SJSA1 (cell line): ENCODE measurements at regions not wholly inside any gene's neighbourhood (a gene's known extent, or its start where the extent isn't known, plus 50 kb on each side); places are given as distances from the start of the nearest gene placed in this dataset.

Experiments used
- DNase-seq, 2 experiments: peaks; one replicate each; pipeline ENCODE4 v3.0.0-alpha.2; 2015 to 2020; ENCODE audit warnings: low spot score in 2 of 2, low read depth in 1 of 2
- H3K27ac ChIP-seq: fragments of 250-450 bp; sonication (Bioruptor Pico); 2 replicates; pipeline ENCODE4 v1.5.1; 2020; ENCODE audit warnings: mild to moderate bottlenecking, moderate library complexity
- H3K27me3 ChIP-seq: fragments of 250-450 bp; sonication (Bioruptor Pico); replicated peaks from 2 replicates; pipeline ENCODE4 v1.5.1; 2020; ENCODE audit warnings: mild to moderate bottlenecking, moderate library complexity
- H3K36me3 ChIP-seq: fragments of 250-450 bp; sonication (Bioruptor Pico); 2 replicates; pipeline ENCODE4 v1.5.1; 2020; ENCODE audit warnings: mild to moderate bottlenecking
- H3K4me1 ChIP-seq: fragments of 250-450 bp; sonication (Bioruptor Pico); replicated peaks from 2 replicates; pipeline ENCODE4 v1.6.1; 2021; ENCODE audit warnings: mild to moderate bottlenecking
- H3K4me3 ChIP-seq: fragments of 250-450 bp; sonication (Bioruptor Pico); 2 replicates; pipeline ENCODE4 v1.5.1; 2020; ENCODE audit warnings: mild to moderate bottlenecking
- H3K9me3 ChIP-seq: fragments of 250-450 bp; sonication (Bioruptor Pico); replicated peaks from 2 replicates; pipeline ENCODE4 v1.5.1; 2020; ENCODE audit warnings: mild to moderate bottlenecking

- no peak for DNase-seq
- Histone ChIP-seq H3K36me3 (no peaks in the 10 kb centered on the region), H3K27ac (no peak overlapping the region), H3K4me1 (peaks cover 10% of the 10 kb centered on the region; the same call in 1 of the 2 replicates), H3K9me3 (no peaks in the 10 kb centered on the region), H3K27me3 (no peaks in the 10 kb centered on the region), H3K4me3 (no peak overlapping the region)
These were observed 92.6 kb upstream of the TENM3 start for GRCh38 chr4:182150645-182151044.

GRCh38 chr4:182155806-182156205 is 87.4 kb upstream of the TENM3 start:
- Histone ChIP-seq H3K9me3 (no peaks in the 10 kb centered on the region), H3K4me1 (no peaks in the 10 kb centered on the region), H3K4me3 (no peak overlapping the region), H3K36me3 (peaks cover 11% of the 10 kb centered on the region), H3K27me3 (no peaks in the 10 kb centered on the region), H3K27ac (no peak overlapping the region)
- DNase-seq = no peak

- no peak overlapping the region for H3K27ac ChIP-seq
- DNase-seq = no peak
- no peaks in the 10 kb centered on the region for H3K9me3 ChIP-seq
- H3K4me3 ChIP-seq = no peak overlapping the region
- H3K36me3 ChIP-seq = peaks cover 4% of the 10 kb centered on the region; the same call in 1 of the 2 replicates
- H3K27me3 ChIP-seq = no peaks in the 10 kb centered on the region
- peaks cover 5% of the 10 kb centered on the region; the same call in 1 of the 2 replicates for H3K4me1 ChIP-seq
These were observed 80.0 kb upstream of the TENM3 start for GRCh38 chr4:182163180-182163579.

- Histone ChIP-seq H3K27ac (no peak overlapping the region), H3K9me3 (no peaks in the 10 kb centered on the region), H3K4me3 (no peak overlapping the region), H3K4me1 (peaks cover 5% of the 10 kb centered on the region; the same call in 1 of the 2 replicates), H3K36me3 (no peaks in the 10 kb centered on the region), H3K27me3 (no peaks in the 10 kb centered on the region)
- DNase-seq = no peak
These were observed 73.6 kb upstream of the TENM3 start for GRCh38 chr4:182169572-182169971.

GRCh38 chr4:182169987-182170386 is 73.2 kb upstream of the TENM3 start:
- no peak for DNase-seq
- no peaks in the 10 kb centered on the region for H3K27me3 ChIP-seq
- H3K36me3 ChIP-seq = no peaks in the 10 kb centered on the region
- no peak overlapping the region for H3K4me3 ChIP-seq
- H3K27ac ChIP-seq = no peak overlapping the region
- H3K9me3 ChIP-seq = no peaks in the 10 kb centered on the region
- peaks cover 5% of the 10 kb centered on the region; the same call in 1 of the 2 replicates for H3K4me1 ChIP-seq

GRCh38 chr4:182170417-182170935 is 72.7 kb upstream of the TENM3 start:
- Histone ChIP-seq H3K4me1 (peaks cover 5% of the 10 kb centered on the region; the same call in 1 of the 2 replicates), H3K9me3 (no peaks in the 10 kb centered on the region), H3K27me3 (no peaks in the 10 kb centered on the region), H3K36me3 (no peaks in the 10 kb centered on the region), H3K4me3 (no peak overlapping the region), H3K27ac (no peak overlapping the region)
- no peak for DNase-seq

- DNase-seq = no peak
- H3K9me3 ChIP-seq = no peaks in the 10 kb centered on the region
- H3K4me1 ChIP-seq = peaks cover 14% of the 10 kb centered on the region
These were observed 68.2 kb upstream of the TENM3 start for GRCh38 chr4:182174979-182175378.

GRCh38 chr4:182175788-182176519 is 67.2 kb upstream of the TENM3 start:
- Histone ChIP-seq H3K4me1 (peaks cover 14% of the 10 kb centered on the region), H3K36me3 (no peaks in the 10 kb centered on the region), H3K4me3 (no peak overlapping the region), H3K27ac (no peak overlapping the region), H3K9me3 (no peaks in the 10 kb centered on the region), H3K27me3 (no peaks in the 10 kb centered on the region)
- DNase-seq = no peak

More at GRCh38 chr4:182174979-182175378, 68.2 kb upstream of the TENM3 start:
- H3K27ac ChIP-seq = no peak overlapping the region
- no peaks in the 10 kb centered on the region for H3K27me3 ChIP-seq
- H3K4me3 ChIP-seq = no peak overlapping the region
- no peaks in the 10 kb centered on the region for H3K36me3 ChIP-seq

GRCh38 chr4:182177166-182177565 is 66.0 kb upstream of the TENM3 start:
- Histone ChIP-seq H3K9me3 (no peaks in the 10 kb centered on the region), H3K27ac (no peak overlapping the region), H3K4me3 (no peak overlapping the region), H3K27me3 (no peaks in the 10 kb centered on the region), H3K36me3 (no peaks in the 10 kb centered on the region), H3K4me1 (peaks cover 14% of the 10 kb centered on the region)
- DNase-seq = no peak

- Histone ChIP-seq H3K4me3 (no peak overlapping the region), H3K9me3 (no peaks in the 10 kb centered on the region), H3K36me3 (no peaks in the 10 kb centered on the region), H3K27me3 (no peaks in the 10 kb centered on the region), H3K4me1 (peaks cover 14% of the 10 kb centered on the region), H3K27ac (no peak overlapping the region)
- peak in 1 of 2 experiments; percentile 29 for DNase-seq
These were observed 64.1 kb upstream of the TENM3 start for GRCh38 chr4:182179105-182179504.

GRCh38 chr4:182179751-182180150 is 63.5 kb upstream of the TENM3 start:
- Histone ChIP-seq H3K27me3 (no peaks in the 10 kb centered on the region), H3K4me3 (no peak overlapping the region), H3K27ac (no peak overlapping the region), H3K36me3 (no peaks in the 10 kb centered on the region), H3K4me1 (peaks cover 14% of the 10 kb centered on the region), H3K9me3 (no peaks in the 10 kb centered on the region)
- no peak for DNase-seq

- Histone ChIP-seq H3K4me3 (no peak overlapping the region), H3K9me3 (no peaks in the 10 kb centered on the region), H3K27ac (no peak overlapping the region), H3K36me3 (no peaks in the 10 kb centered on the region), H3K4me1 (peaks cover 25% of the 10 kb centered on the region), H3K27me3 (no peaks in the 10 kb centered on the region)
- DNase-seq = no peak
These were observed 57.7 kb upstream of the TENM3 start for GRCh38 chr4:182185491-182185890.

- no peaks in the 10 kb centered on the region for H3K27me3 ChIP-seq
- H3K9me3 ChIP-seq = no peaks in the 10 kb centered on the region
- H3K27ac ChIP-seq = no peak overlapping the region
- H3K4me3 ChIP-seq = no peak overlapping the region
- no peaks in the 10 kb centered on the region for H3K36me3 ChIP-seq
- DNase-seq = no peak
- peaks cover 44% of the 10 kb centered on the region for H3K4me1 ChIP-seq
These were observed 55.5 kb upstream of the TENM3 start for GRCh38 chr4:182187674-182188073.

GRCh38 chr4:182188622-182189021 is 54.6 kb upstream of the TENM3 start:
- Histone ChIP-seq H3K27ac (peak overlapping the region; percentile 64; the same call in 1 of the 2 replicates), H3K4me1 (peaks cover 54% of the 10 kb centered on the region), H3K9me3 (no peaks in the 10 kb centered on the region), H3K4me3 (no peak overlapping the region), H3K36me3 (no peaks in the 10 kb centered on the region), H3K27me3 (no peaks in the 10 kb centered on the region)
- DNase-seq = no peak
